IMR-90 (cell line): ENCODE measurements at regions not wholly inside any gene's neighbourhood (a gene's known extent, or its start where the extent isn't known, plus 50 kb on each side); places are given as distances from the start of the nearest gene placed in this dataset.

Experiments used
- ATAC-seq: fragments of 200-7000 bp; cut with Tn5 transposase; 2 replicates; pipeline ENCODE4 v1.9.1; 2020; ENCODE audit warnings: low read depth, mild to moderate bottlenecking, moderate library complexity
- BruUV-seq: library from RNA; stranded (reverse); fragments of 400-500 nt; replicated peaks from 2 replicates; lab custom pipeline; 2021; lab: Mats Ljungman, UMichigan
- CTCF ChIA-PET: fragments of 300-600 bp; formaldehyde crosslinking; extraction: SDS; loops from one replicate; lab custom pipeline; 2021; ENCODE audit warnings: antibody characterized with exemption; lab: Yijun Ruan, JAX
- POLR2A ChIA-PET: fragments of 300-600 bp; sonication (Branson Sonifier 250); formaldehyde crosslinking; loops from one replicate; lab custom pipeline; 2022; ENCODE audit warnings: antibody characterized with exemption; ENCODE audit not compliant: unreplicated experiment; lab: Charles Lee
- DNase-seq: peaks from one replicate; pipeline ENCODE4 v3.0.0; 2013
- H2AFZ ChIP-seq: replicated peaks from 2 replicates; pipeline ENCODE3; 2013; ENCODE audit warnings: low read length, mild to moderate bottlenecking; ENCODE audit not compliant: poor library complexity
- H2AK5ac ChIP-seq: 2 replicates; pipeline ENCODE4 v1.6.1; 2013; ENCODE audit warnings: low read depth, low read length, inconsistent platforms
- H2AK9ac ChIP-seq: replicated peaks from 2 replicates; pipeline ENCODE3; 2013; ENCODE audit warnings: mild to moderate bottlenecking, low read depth, low read length, moderate library complexity; ENCODE audit not compliant: poor library complexity
- H2BK120ac ChIP-seq: 2 replicates; pipeline ENCODE4 v1.6.1; 2013; ENCODE audit warnings: low read depth, low read length, inconsistent platforms
- H2BK15ac ChIP-seq: 3 replicates; pipeline ENCODE4 v1.6.1; 2013; ENCODE audit warnings: low read depth, low read length, inconsistent platforms
- H2BK20ac ChIP-seq: 2 replicates; pipeline ENCODE4 v1.6.1; 2013; ENCODE audit warnings: low read depth, mild to moderate bottlenecking, inconsistent platforms, low read length, moderate library complexity
- H2BK5ac ChIP-seq: 2 replicates; pipeline ENCODE4 v1.6.1; 2013; ENCODE audit warnings: mild to moderate bottlenecking, low read depth, low read length, inconsistent platforms; ENCODE audit not compliant: poor library complexity, severe bottlenecking
- H3K14ac ChIP-seq: replicated peaks from 2 replicates; pipeline ENCODE4 v1.6.1; 2013; ENCODE audit warnings: low read depth, low read length, inconsistent platforms
- H3K18ac ChIP-seq: 2 replicates; pipeline ENCODE4 v1.6.1; 2013; ENCODE audit warnings: low read depth, low read length, control low read depth
- H3K23ac ChIP-seq: 2 replicates; pipeline ENCODE4 v1.6.1; 2013; ENCODE audit warnings: low read depth, low read length, inconsistent platforms
- H3K27ac ChIP-seq: 2 replicates; pipeline ENCODE4 v1.5.1; 2013; ENCODE audit warnings: mild to moderate bottlenecking, control low read depth, low read length; ENCODE audit not compliant: insufficient read depth
- H3K27me3 ChIP-seq: 2 replicates; pipeline ENCODE4 v1.6.1; 2013; ENCODE audit warnings: low read length; ENCODE audit not compliant: control insufficient read depth, insufficient read depth
- H3K36me3 ChIP-seq: 2 replicates; pipeline ENCODE4 v1.6.1; 2013; ENCODE audit warnings: low read length, mixed read lengths; ENCODE audit not compliant: control insufficient read depth, insufficient read depth
- H3K4ac ChIP-seq: 2 replicates; pipeline ENCODE4 v1.6.1; 2013; ENCODE audit warnings: low read depth, low read length, inconsistent platforms
- H3K4me1 ChIP-seq: 2 replicates; pipeline ENCODE4 v1.6.1; 2013; ENCODE audit warnings: low read length, mixed read lengths; ENCODE audit not compliant: control insufficient read depth, insufficient read depth
- H3K4me2 ChIP-seq: 2 replicates; pipeline ENCODE4 v1.6.1; 2013; ENCODE audit warnings: low read depth, mild to moderate bottlenecking, control low read depth, low read length, moderate library complexity
- H3K4me3 ChIP-seq: 2 replicates; pipeline ENCODE4 v1.5.1; 2013; ENCODE audit warnings: low read depth, mild to moderate bottlenecking, control low read depth, low read length, moderate library complexity; ENCODE audit not compliant: insufficient read depth
- H3K56ac ChIP-seq: 2 replicates; pipeline ENCODE4 v1.6.1; 2013; ENCODE audit warnings: low read length, inconsistent platforms; ENCODE audit not compliant: insufficient read depth; ENCODE audit errors: extremely low read depth
- H3K79me1 ChIP-seq, 2 experiments: 2 replicates each; pipeline ENCODE4 v1.6.1; 2013; ENCODE audit warnings: low read length in 2 of 2, inconsistent platforms in 1 of 2, low read depth in 1 of 2
- H3K9ac ChIP-seq: 2 replicates; pipeline ENCODE4 v1.6.1; 2013; ENCODE audit warnings: low read depth, low read length, control low read depth
- H3K9me1 ChIP-seq: 2 replicates; pipeline ENCODE4 v1.6.1; 2013; ENCODE audit warnings: low read length, inconsistent platforms; ENCODE audit not compliant: insufficient read depth
- H3K9me3 ChIP-seq: 2 replicates; pipeline ENCODE4 v1.6.1; 2013; ENCODE audit warnings: low read length; ENCODE audit not compliant: control insufficient read depth, insufficient read depth
- H4K20me1 ChIP-seq: 2 replicates; pipeline ENCODE4 v1.6.1; 2013; ENCODE audit warnings: low read length, inconsistent platforms; ENCODE audit not compliant: insufficient read depth
- H4K5ac ChIP-seq: 2 replicates; pipeline ENCODE4 v1.6.1; 2013; ENCODE audit warnings: mild to moderate bottlenecking, low read depth, low read length, control low read depth
- H4K8ac ChIP-seq, 2 experiments: 2 replicates each; pipeline ENCODE4 v1.6.1; 2013; ENCODE audit warnings: low read depth in 2 of 2, low read length in 2 of 2, control low read depth in 1 of 2, inconsistent platforms in 1 of 2
- H4K91ac ChIP-seq: 2 replicates; pipeline ENCODE4 v1.6.1; 2013; ENCODE audit warnings: low read depth, low read length, inconsistent platforms; ENCODE audit not compliant: insufficient read depth
- BHLHE40 ChIP-seq: fragments of 150-350 bp; IDR thresholded peaks from 2 replicates; pipeline ENCODE4 v1.6.1; 2016; ENCODE audit warnings: mild to moderate bottlenecking, low read depth, low read length
- CEBPB ChIP-seq: IDR thresholded peaks from 2 replicates; pipeline ENCODE4 v1.6.1; 2012; ENCODE audit warnings: low read depth, low read length, improper control_type of control experiment
- CHD1 ChIP-seq: IDR thresholded peaks from 2 replicates; pipeline ENCODE4 v1.6.1; 2012; ENCODE audit warnings: low read depth, low read length, improper control_type of control experiment
- FOS ChIP-seq: fragments of 150-350 bp; IDR thresholded peaks from 2 replicates; pipeline ENCODE4 v1.6.1; 2016; ENCODE audit warnings: low read depth, low read length
- MAFK ChIP-seq: IDR thresholded peaks from 2 replicates; pipeline ENCODE4 v1.6.1; 2012; ENCODE audit warnings: low read depth, low read length, improper control_type of control experiment
- MAZ ChIP-seq: IDR thresholded peaks from 2 replicates; pipeline ENCODE4 v1.6.1; 2012; ENCODE audit warnings: low read depth, mild to moderate bottlenecking, low read length, improper control_type of control experiment, moderate library complexity, borderline replicate concordance
- MXI1 ChIP-seq: IDR thresholded peaks from 2 replicates; pipeline ENCODE4 v1.6.1; 2012; ENCODE audit warnings: low read depth, mild to moderate bottlenecking, low read length, moderate library complexity, borderline replicate concordance
- NFE2L2 ChIP-seq: fragments of 150-350 bp; IDR thresholded peaks from 2 replicates; pipeline ENCODE4 v1.6.1; 2016; ENCODE audit warnings: low read depth, mild to moderate bottlenecking, low read length
- POLR2A ChIP-seq: IDR thresholded peaks from 2 replicates; pipeline ENCODE4 v1.6.1; 2012; ENCODE audit warnings: mild to moderate bottlenecking, low read depth, low read length
- RAD21 ChIP-seq: IDR thresholded peaks from 2 replicates; pipeline ENCODE4 v1.6.1; 2012; ENCODE audit warnings: low read length, improper control_type of control experiment
- RCOR1 ChIP-seq: IDR thresholded peaks from 2 replicates; pipeline ENCODE4 v1.6.1; 2012; ENCODE audit warnings: mild to moderate bottlenecking, low read length, improper control_type of control experiment; ENCODE audit not compliant: insufficient replicate concordance
- RFX5 ChIP-seq: IDR thresholded peaks from 2 replicates; pipeline ENCODE4 v1.8.0; 2012; ENCODE audit warnings: low read depth, mild to moderate bottlenecking, low read length, moderate library complexity
- SMC3 ChIP-seq: fragments of 150-350 bp; IDR thresholded peaks from 2 replicates; pipeline ENCODE4 v1.6.1; 2016; ENCODE audit warnings: low read depth, mild to moderate bottlenecking, antibody characterized with exemption, low read length, moderate library complexity
- WGBS, 2 experiments: methylation state at CpG; one replicate each; pipeline versions ENCODE4 v1.1.5 to v1.1.7; 2013; ENCODE audit warnings: missing lambda C conversion rate in 2 of 2; ENCODE audit not compliant: insufficient read length in 1 of 2; ENCODE audit errors: extremely low coverage in 2 of 2; 5-methylcytosine and 5-hydroxymethylcytosine counted together
- dilution Hi-C: fragments of 300-500 bp; cut with HindIII; formaldehyde crosslinking; loops from one replicate; pipeline ENCODE4 v1.14.3; 2018; ENCODE audit warnings: low sequenced_read_pairs; ENCODE audit not compliant: unreplicated experiment
- in situ Hi-C: fragments of 300-500 bp; cut with MboI; formaldehyde crosslinking; loops from 3 replicates; pipeline ENCODE4 v1.14.3; 2019; ENCODE audit warnings: low sequenced_read_pairs, inconsistent platforms, mixed read lengths
- intact Hi-C: fragments of 100-400 bp; cut with micrococcal nuclease; formaldehyde crosslinking; loops from 2 replicates; pipeline ENCODE4 v1.10.0; 2022
- TF ChIP-seq, protein P1 (sequence below): conservative IDR thresholded peaks from 2 replicates; pipeline ENCODE4 v1.5.1; 2012; ENCODE audit warnings: mild to moderate bottlenecking, low read depth, low read length, improper control_type of control experiment
- TF ChIP-seq, protein P2 (sequence below): fragments of 150-350 bp; IDR thresholded peaks from 2 replicates; pipeline ENCODE4 v1.6.1; 2017; ENCODE audit warnings: mild to moderate bottlenecking, antibody characterized with exemption, low read length, low read depth
- TF ChIP-seq, protein P3 (sequence below): fragments of 150-350 bp; IDR thresholded peaks from 2 replicates; pipeline ENCODE4 v1.6.1; 2016; ENCODE audit warnings: low read depth, mild to moderate bottlenecking, low read length, moderate library complexity, borderline replicate concordance

DNA sequence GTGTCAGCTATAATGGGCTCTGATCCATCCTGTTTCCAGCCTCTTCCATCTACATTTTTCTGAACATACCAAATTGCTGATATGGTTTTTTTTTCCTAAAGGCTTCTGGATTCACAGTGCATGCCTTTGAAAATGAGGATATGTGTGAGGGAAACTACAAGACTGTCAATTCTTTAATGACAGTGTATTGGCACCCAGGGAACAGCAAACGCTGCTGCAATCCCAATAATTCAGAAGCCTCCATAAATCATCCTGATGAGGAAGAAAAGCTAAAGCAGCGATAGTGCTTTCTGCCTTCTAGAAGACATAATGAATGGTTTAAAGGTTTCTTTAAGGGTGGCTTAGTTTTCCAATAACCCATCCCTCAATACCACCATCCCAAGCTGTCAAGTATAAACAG, 304.5 kb upstream of the PKDCC start:
- Histone ChIP-seq H3K14ac (no peak overlapping the region), H3K18ac (no peak overlapping the region), H2AK9ac (no peak overlapping the region), H4K20me1 (no peaks in the 10 kb centered on the region), H3K9me3 (no peaks in the 10 kb centered on the region), H4K5ac (no peak overlapping the region), H4K8ac (no peak overlapping the region), H3K79me1 (no peaks in the 10 kb centered on the region), H3K4me1 (no peaks in the 10 kb centered on the region), H2BK20ac (no peak overlapping the region), H3K23ac (no peak overlapping the region), H3K9ac (no peak overlapping the region), H3K56ac (no peak overlapping the region), H3K4me2 (no peak overlapping the region), H3K27ac (no peak overlapping the region), H2AK5ac (no peak overlapping the region), H2BK120ac (no peak overlapping the region), H2BK15ac (no peak overlapping the region), H3K36me3 (no peaks in the 10 kb centered on the region), H3K27me3 (no peaks in the 10 kb centered on the region), H3K9me1 (no peaks in the 10 kb centered on the region), H3K4me3 (no peak overlapping the region), H2AFZ (no peak overlapping the region), H2BK5ac (no peak overlapping the region), H4K91ac (no peak overlapping the region), H3K4ac (no peak overlapping the region)
- TF ChIP-seq CHD1 (no peak), RAD21 (no peak), FOS (no peak), POLR2A (no peak), MAFK (no peak), CEBPB (no peak), RFX5 (no peak), SMC3 (no peak), NFE2L2 (no peak), RCOR1 (no peak), MAZ (no peak), MXI1 (no peak), BHLHE40 (no peak)
- TF ChIP-seq, protein P1, sequence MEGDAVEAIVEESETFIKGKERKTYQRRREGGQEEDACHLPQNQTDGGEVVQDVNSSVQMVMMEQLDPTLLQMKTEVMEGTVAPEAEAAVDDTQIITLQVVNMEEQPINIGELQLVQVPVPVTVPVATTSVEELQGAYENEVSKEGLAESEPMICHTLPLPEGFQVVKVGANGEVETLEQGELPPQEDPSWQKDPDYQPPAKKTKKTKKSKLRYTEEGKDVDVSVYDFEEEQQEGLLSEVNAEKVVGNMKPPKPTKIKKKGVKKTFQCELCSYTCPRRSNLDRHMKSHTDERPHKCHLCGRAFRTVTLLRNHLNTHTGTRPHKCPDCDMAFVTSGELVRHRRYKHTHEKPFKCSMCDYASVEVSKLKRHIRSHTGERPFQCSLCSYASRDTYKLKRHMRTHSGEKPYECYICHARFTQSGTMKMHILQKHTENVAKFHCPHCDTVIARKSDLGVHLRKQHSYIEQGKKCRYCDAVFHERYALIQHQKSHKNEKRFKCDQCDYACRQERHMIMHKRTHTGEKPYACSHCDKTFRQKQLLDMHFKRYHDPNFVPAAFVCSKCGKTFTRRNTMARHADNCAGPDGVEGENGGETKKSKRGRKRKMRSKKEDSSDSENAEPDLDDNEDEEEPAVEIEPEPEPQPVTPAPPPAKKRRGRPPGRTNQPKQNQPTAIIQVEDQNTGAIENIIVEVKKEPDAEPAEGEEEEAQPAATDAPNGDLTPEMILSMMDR, result no peak
- TF ChIP-seq, protein P2, sequence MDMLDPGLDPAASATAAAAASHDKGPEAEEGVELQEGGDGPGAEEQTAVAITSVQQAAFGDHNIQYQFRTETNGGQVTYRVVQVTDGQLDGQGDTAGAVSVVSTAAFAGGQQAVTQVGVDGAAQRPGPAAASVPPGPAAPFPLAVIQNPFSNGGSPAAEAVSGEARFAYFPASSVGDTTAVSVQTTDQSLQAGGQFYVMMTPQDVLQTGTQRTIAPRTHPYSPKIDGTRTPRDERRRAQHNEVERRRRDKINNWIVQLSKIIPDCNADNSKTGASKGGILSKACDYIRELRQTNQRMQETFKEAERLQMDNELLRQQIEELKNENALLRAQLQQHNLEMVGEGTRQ, result no peak
- TF ChIP-seq, protein P3, sequence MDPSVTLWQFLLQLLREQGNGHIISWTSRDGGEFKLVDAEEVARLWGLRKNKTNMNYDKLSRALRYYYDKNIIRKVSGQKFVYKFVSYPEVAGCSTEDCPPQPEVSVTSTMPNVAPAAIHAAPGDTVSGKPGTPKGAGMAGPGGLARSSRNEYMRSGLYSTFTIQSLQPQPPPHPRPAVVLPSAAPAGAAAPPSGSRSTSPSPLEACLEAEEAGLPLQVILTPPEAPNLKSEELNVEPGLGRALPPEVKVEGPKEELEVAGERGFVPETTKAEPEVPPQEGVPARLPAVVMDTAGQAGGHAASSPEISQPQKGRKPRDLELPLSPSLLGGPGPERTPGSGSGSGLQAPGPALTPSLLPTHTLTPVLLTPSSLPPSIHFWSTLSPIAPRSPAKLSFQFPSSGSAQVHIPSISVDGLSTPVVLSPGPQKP, result no peak
- ChIA-PET POLR2A (no interaction called here), CTCF (no interaction called here)
- intact Hi-C loops, result no loop called here
- WGBS, 2 experiments, result no CpG with 5 or more reads among the region's 2 CpGs
- dilution Hi-C loops, result no loop called here
- no TSS peak for BruUV-seq
- ATAC-seq (no peak), DNase-seq (no peak)
- in situ Hi-C loops, result no loop called here
